WTC11 (cell line): ENCODE measurements at regions not wholly inside any gene's neighbourhood (a gene's known extent, or its start where the extent isn't known, plus 50 kb on each side); places are given as distances from the start of the nearest gene placed in this dataset.

Source experiments
- ATAC-seq: fragments of 200-7000 bp; cut with Tn5 transposase; 2 replicates; pipeline ENCODE4 v1.10.0; 2021; ENCODE audit warnings: mild to moderate bottlenecking, moderate library complexity
- CTCF ChIA-PET: fragments of 300-600 bp; sonication (Branson Sonifier 250); formaldehyde crosslinking; loops from one replicate; lab custom pipeline; 2021; ENCODE audit warnings: antibody characterized with exemption; lab: Charles Lee
- POLR2A ChIA-PET: fragments of 350-600 bp; sonication (Branson Sonifier 250); formaldehyde crosslinking; loops from one replicate; lab custom pipeline; 2021; ENCODE audit warnings: antibody characterized with exemption; lab: Charles Lee
- DNase-seq: peaks from one replicate; pipeline ENCODE4 v3.0.0; 2021; ENCODE audit warnings: low spot score
- H3K27ac Mint-ChIP-seq: 2 replicates; pipeline ENCODE4 v1.8.0; 2021; ENCODE audit warnings: mixed read lengths
- H3K27me3 Mint-ChIP-seq: 2 replicates; pipeline ENCODE4 v1.8.0; 2021; ENCODE audit warnings: low read depth, mild to moderate bottlenecking, moderate library complexity, mixed read lengths
- H3K36me3 Mint-ChIP-seq: 2 replicates; pipeline ENCODE4 v1.8.0; 2021; ENCODE audit warnings: mixed read lengths
- H3K4me1 Mint-ChIP-seq: 2 replicates; pipeline ENCODE4 v1.8.0; 2022; ENCODE audit warnings: mixed read lengths
- H3K4me3 Mint-ChIP-seq: 2 replicates; pipeline ENCODE4 v1.8.0; 2021; ENCODE audit warnings: mild to moderate bottlenecking, moderate library complexity, mixed read lengths
- H3K9me3 Mint-ChIP-seq: 2 replicates; pipeline ENCODE4 v1.8.0; 2021; ENCODE audit warnings: mixed read lengths
- AFF4 ChIP-seq: sonication (generic); formaldehyde crosslinking; IDR thresholded peaks from 2 replicates; pipeline ENCODE4 v1.8.1; 2023; ENCODE audit warnings: mild to moderate bottlenecking, missing genetic modification reagents, borderline replicate concordance
- ETV6 ChIP-seq: sonication (generic); formaldehyde crosslinking; IDR thresholded peaks from 2 replicates; pipeline ENCODE4 v1.8.1; 2022; ENCODE audit warnings: mild to moderate bottlenecking, missing genetic modification reagents
- FOXK1 ChIP-seq: sonication (generic); formaldehyde crosslinking; IDR thresholded peaks from 2 replicates; pipeline ENCODE4 v1.8.0; 2022; ENCODE audit warnings: mild to moderate bottlenecking, moderate library complexity, missing genetic modification reagents
- IRF1 ChIP-seq: sonication (generic); formaldehyde crosslinking; IDR thresholded peaks from 2 replicates; pipeline ENCODE4 v1.8.0; 2023; ENCODE audit warnings: missing genetic modification reagents
- MXD4 ChIP-seq: fragments of 250-450 bp; sonication (Bioruptor Pico); IDR thresholded peaks from 2 replicates; pipeline ENCODE4 v1.8.0; 2021; ENCODE audit warnings: mild to moderate bottlenecking, moderate library complexity, borderline replicate concordance
- NFATC4 ChIP-seq: fragments of 250-450 bp; sonication (Bioruptor Pico); IDR thresholded peaks from 2 replicates; pipeline ENCODE4 v1.9.0; 2021; ENCODE audit warnings: mild to moderate bottlenecking
- PREB ChIP-seq: sonication (generic); formaldehyde crosslinking; IDR thresholded peaks from 2 replicates; pipeline ENCODE4 v1.8.1; 2022; ENCODE audit warnings: mild to moderate bottlenecking, missing genetic modification reagents, moderate library complexity, borderline replicate concordance
- PRRX2 ChIP-seq: fragments of 250-450 bp; sonication (Bioruptor Pico); IDR thresholded peaks from 2 replicates; pipeline ENCODE4 v1.8.0; 2021; ENCODE audit warnings: mild to moderate bottlenecking
- SMAD3 ChIP-seq: sonication (generic); formaldehyde crosslinking; IDR thresholded peaks from 2 replicates; pipeline ENCODE4 v1.8.0; 2022; ENCODE audit warnings: missing genetic modification reagents, mild to moderate bottlenecking, borderline replicate concordance
- TEAD1 ChIP-seq: sonication (generic); formaldehyde crosslinking; IDR thresholded peaks from 2 replicates; pipeline ENCODE4 v1.8.0; 2022; ENCODE audit warnings: mild to moderate bottlenecking, missing genetic modification reagents
- TP53 ChIP-seq: sonication (generic); formaldehyde crosslinking; IDR thresholded peaks from 2 replicates; pipeline ENCODE4 v1.8.1; 2023; ENCODE audit warnings: mild to moderate bottlenecking, missing genetic modification reagents
- ZNF121 ChIP-seq: sonication (generic); formaldehyde crosslinking; IDR thresholded peaks from 2 replicates; pipeline ENCODE4 v1.8.0; 2023; ENCODE audit warnings: missing genetic modification reagents
- ZNF416 ChIP-seq: fragments of 250-450 bp; sonication (Bioruptor Pico); IDR thresholded peaks from 2 replicates; pipeline ENCODE4 v1.9.0; 2021; ENCODE audit warnings: mild to moderate bottlenecking, inconsistent platforms
- ZNF423 ChIP-seq: fragments of 250-450 bp; sonication (Bioruptor Pico); IDR thresholded peaks from 2 replicates; pipeline ENCODE4 v2.1.2; 2022; ENCODE audit warnings: mild to moderate bottlenecking, moderate library complexity
- ZNF425 ChIP-seq: fragments of 250-450 bp; sonication (Bioruptor Pico); conservative IDR thresholded peaks from 2 replicates; pipeline ENCODE4 v1.9.0; 2021; ENCODE audit warnings: mild to moderate bottlenecking
- TF ChIP-seq, protein P1 (sequence below): sonication (generic); formaldehyde crosslinking; IDR thresholded peaks from 2 replicates; pipeline ENCODE4 v1.8.1; 2023; ENCODE audit warnings: mild to moderate bottlenecking, missing genetic modification reagents
- TF ChIP-seq, protein P2 (sequence below): sonication (generic); formaldehyde crosslinking; IDR thresholded peaks from 2 replicates; pipeline ENCODE4 v1.8.0; 2023; ENCODE audit warnings: missing genetic modification reagents, mild to moderate bottlenecking, borderline replicate concordance

GRCh38 chr21:41095983-41096382 lies 72.0 kb upstream of the BACE2 start:
- CTCF ChIA-PET: no interaction called here
- peaks cover 12% of the 10 kb centered on the region for H3K36me3 Mint-ChIP-seq

DNA sequence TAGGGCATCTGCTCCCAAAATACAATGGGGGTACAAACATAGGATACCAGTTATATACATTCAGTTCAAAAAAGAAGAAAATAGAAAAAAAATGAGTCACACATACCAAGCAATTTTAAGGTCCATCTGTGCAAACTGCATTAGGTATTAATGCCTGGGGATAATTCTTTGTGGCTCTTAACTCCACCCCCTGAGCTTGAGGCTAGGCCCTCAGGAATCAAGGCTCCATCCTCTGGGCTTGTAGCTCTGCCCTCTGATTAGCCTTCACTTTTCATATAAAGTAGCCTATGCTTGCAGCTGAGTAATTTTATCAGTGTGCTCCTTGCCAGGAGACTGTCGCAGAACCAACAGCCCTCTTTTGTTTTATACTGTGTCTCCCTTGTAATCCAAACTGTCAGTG lies 69.9 kb upstream of the BACE2 start:
- peaks cover 16% of the 10 kb centered on the region for H3K9me3 Mint-ChIP-seq
- POLR2A ChIA-PET: no interaction called here
- no peak overlapping the region for H3K4me3 Mint-ChIP-seq
- ATAC-seq (no peak), DNase-seq (no peak)
- H3K27me3 Mint-ChIP-seq: no peaks in the 10 kb centered on the region; the same call in none of the 2 replicates
- H3K4me1 Mint-ChIP-seq: peaks cover 9% of the 10 kb centered on the region
- TF ChIP-seq MXD4 (CRISPR knock-in tag): no peak
- peaks cover 12% of the 10 kb centered on the region for H3K36me3 Mint-ChIP-seq
- no peak overlapping the region for H3K27ac Mint-ChIP-seq
- CTCF ChIA-PET: interaction anchor here (1.1 to 1.3 kb wide), 2 partner anchors 55 to 72 kb away, joined by 3 to 4 read pairs; no protein-coding TSS in a partner anchor

More at GRCh38 chr21:41095983-41096382, 72.0 kb upstream of the BACE2 start:
- Mint-ChIP-seq H3K9me3 (peaks cover 14% of the 10 kb centered on the region), H3K27me3 (no peaks in the 10 kb centered on the region; the same call in none of the 2 replicates), H3K27ac (no peak overlapping the region), H3K4me3 (no peak overlapping the region), H3K4me1 (peaks cover 9% of the 10 kb centered on the region)
- no peak for TF ChIP-seq TP53 (CRISPR knock-in tag)
- no peak for DNase-seq
- POLR2A ChIA-PET: no interaction called here
- ATAC-seq: no peak

GRCh38 chr21:41098481-41099042 lies 69.4 kb upstream of the BACE2 start:
- TF ChIP-seq, protein P1, sequence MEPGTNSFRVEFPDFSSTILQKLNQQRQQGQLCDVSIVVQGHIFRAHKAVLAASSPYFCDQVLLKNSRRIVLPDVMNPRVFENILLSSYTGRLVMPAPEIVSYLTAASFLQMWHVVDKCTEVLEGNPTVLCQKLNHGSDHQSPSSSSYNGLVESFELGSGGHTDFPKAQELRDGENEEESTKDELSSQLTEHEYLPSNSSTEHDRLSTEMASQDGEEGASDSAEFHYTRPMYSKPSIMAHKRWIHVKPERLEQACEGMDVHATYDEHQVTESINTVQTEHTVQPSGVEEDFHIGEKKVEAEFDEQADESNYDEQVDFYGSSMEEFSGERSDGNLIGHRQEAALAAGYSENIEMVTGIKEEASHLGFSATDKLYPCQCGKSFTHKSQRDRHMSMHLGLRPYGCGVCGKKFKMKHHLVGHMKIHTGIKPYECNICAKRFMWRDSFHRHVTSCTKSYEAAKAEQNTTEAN: no peak
- TF ChIP-seq ZNF121 (no peak), AFF4 (CRISPR knock-in tag) (no peak), TEAD1 (no peak), IRF1 (CRISPR knock-in tag) (no peak), ETV6 (CRISPR knock-in tag) (no peak), PRRX2 (CRISPR knock-in tag) (no peak), SMAD3 (no peak), ZNF423 (no peak), FOXK1 (CRISPR knock-in tag) (no peak), ZNF416 (CRISPR knock-in tag) (no peak), NFATC4 (no peak), ZNF425 (no peak), PREB (CRISPR knock-in tag) (no peak)
- TF ChIP-seq, protein P2, sequence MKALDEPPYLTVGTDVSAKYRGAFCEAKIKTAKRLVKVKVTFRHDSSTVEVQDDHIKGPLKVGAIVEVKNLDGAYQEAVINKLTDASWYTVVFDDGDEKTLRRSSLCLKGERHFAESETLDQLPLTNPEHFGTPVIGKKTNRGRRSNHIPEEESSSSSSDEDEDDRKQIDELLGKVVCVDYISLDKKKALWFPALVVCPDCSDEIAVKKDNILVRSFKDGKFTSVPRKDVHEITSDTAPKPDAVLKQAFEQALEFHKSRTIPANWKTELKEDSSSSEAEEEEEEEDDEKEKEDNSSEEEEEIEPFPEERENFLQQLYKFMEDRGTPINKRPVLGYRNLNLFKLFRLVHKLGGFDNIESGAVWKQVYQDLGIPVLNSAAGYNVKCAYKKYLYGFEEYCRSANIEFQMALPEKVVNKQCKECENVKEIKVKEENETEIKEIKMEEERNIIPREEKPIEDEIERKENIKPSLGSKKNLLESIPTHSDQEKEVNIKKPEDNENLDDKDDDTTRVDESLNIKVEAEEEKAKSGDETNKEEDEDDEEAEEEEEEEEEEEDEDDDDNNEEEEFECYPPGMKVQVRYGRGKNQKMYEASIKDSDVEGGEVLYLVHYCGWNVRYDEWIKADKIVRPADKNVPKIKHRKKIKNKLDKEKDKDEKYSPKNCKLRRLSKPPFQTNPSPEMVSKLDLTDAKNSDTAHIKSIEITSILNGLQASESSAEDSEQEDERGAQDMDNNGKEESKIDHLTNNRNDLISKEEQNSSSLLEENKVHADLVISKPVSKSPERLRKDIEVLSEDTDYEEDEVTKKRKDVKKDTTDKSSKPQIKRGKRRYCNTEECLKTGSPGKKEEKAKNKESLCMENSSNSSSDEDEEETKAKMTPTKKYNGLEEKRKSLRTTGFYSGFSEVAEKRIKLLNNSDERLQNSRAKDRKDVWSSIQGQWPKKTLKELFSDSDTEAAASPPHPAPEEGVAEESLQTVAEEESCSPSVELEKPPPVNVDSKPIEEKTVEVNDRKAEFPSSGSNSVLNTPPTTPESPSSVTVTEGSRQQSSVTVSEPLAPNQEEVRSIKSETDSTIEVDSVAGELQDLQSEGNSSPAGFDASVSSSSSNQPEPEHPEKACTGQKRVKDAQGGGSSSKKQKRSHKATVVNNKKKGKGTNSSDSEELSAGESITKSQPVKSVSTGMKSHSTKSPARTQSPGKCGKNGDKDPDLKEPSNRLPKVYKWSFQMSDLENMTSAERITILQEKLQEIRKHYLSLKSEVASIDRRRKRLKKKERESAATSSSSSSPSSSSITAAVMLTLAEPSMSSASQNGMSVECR (CRISPR knock-in tag): no peak
- TF ChIP-seq, all 79 proteins: peak for 0
- ChIA-PET POLR2A (no interaction called here), CTCF (interaction anchor here (1.1 to 1.3 kb wide), 2 partner anchors 56 to 72 kb away, joined by 3 to 4 read pairs; no protein-coding TSS in a partner anchor)
- DNase-seq (no peak), ATAC-seq (no peak)
- peaks cover 12% of the 10 kb centered on the region for H3K36me3 Mint-ChIP-seq
- H3K4me1 Mint-ChIP-seq: peaks cover 9% of the 10 kb centered on the region
- no peak overlapping the region for H3K4me3 Mint-ChIP-seq
- peaks cover 16% of the 10 kb centered on the region for H3K9me3 Mint-ChIP-seq
- no peak overlapping the region for H3K27ac Mint-ChIP-seq
- no peaks in the 10 kb centered on the region; the same call in none of the 2 replicates for H3K27me3 Mint-ChIP-seq
